KMS-11 (cell line): ENCODE measurements at regions not wholly inside any gene's neighbourhood (a gene's known extent, or its start where the extent isn't known, plus 50 kb on each side); places are given as distances from the start of the nearest gene placed in this dataset.
"Not testable (repeated sequence)": the region's sequence is repeated elsewhere in the genome, so short reads cannot be mapped to it uniquely, and the experiment has no call there.

Source experiments
- H2AFZ ChIP-seq: fragments of 200-600 bp; sonication (generic); 2 replicates; pipeline ENCODE4 v1.6.1; 2016; ENCODE audit warnings: antibody characterized with exemption, mixed run types, low read depth
- H3K27ac ChIP-seq: fragments of 200-600 bp; sonication (generic); 2 replicates; pipeline ENCODE4 v1.6.1; 2016; ENCODE audit warnings: mild to moderate bottlenecking, mixed run types
- H3K27me3 ChIP-seq: fragments of 200-600 bp; sonication (generic); 2 replicates; pipeline ENCODE4 v1.6.1; 2017; ENCODE audit warnings: mild to moderate bottlenecking, low read depth, mixed run types, moderate library complexity; ENCODE audit not compliant: insufficient read depth
- H3K36me3 ChIP-seq: fragments of 200-600 bp; sonication (generic); 2 replicates; pipeline ENCODE4 v1.6.1; 2017; ENCODE audit warnings: mild to moderate bottlenecking, mixed run types; ENCODE audit not compliant: insufficient read depth
- H3K4me1 ChIP-seq: fragments of 200-600 bp; sonication (generic); 2 replicates; pipeline ENCODE4 v1.6.1; 2016; ENCODE audit warnings: mild to moderate bottlenecking, low read depth, mixed run types; ENCODE audit not compliant: poor library complexity, severe bottlenecking
- H3K4me2 ChIP-seq: fragments of 200-600 bp; sonication (generic); 2 replicates; pipeline ENCODE4 v1.7.0; 2016; ENCODE audit warnings: mild to moderate bottlenecking, mixed run types
- H3K4me3 ChIP-seq: fragments of 200-600 bp; sonication (generic); IDR thresholded peaks from 2 replicates; pipeline ENCODE4 v1.6.1; 2017; ENCODE audit warnings: low read depth, low read length, mixed read lengths; ENCODE audit not compliant: insufficient read depth
- H3K79me2 ChIP-seq: fragments of 200-600 bp; sonication (generic); 2 replicates; pipeline ENCODE4 v1.6.1; 2016; ENCODE audit warnings: low read depth, mixed run types; ENCODE audit not compliant: insufficient read depth
- H3K9ac ChIP-seq: fragments of 200-600 bp; sonication (generic); 2 replicates; pipeline ENCODE4 v1.6.1; 2016; ENCODE audit warnings: mild to moderate bottlenecking, mixed run types
- H4K20me1 ChIP-seq: fragments of 200-600 bp; sonication (generic); 2 replicates; pipeline ENCODE4 v1.6.1; 2016; ENCODE audit warnings: mild to moderate bottlenecking, mixed run types; ENCODE audit not compliant: insufficient read depth
- CTCF ChIP-seq: fragments of 200-600 bp; sonication (generic); conservative IDR thresholded peaks from 2 replicates; pipeline ENCODE4 v1.6.1; 2017; ENCODE audit warnings: low read depth, mild to moderate bottlenecking, antibody characterized with exemption, low read length, moderate library complexity, mixed read lengths

DNA sequence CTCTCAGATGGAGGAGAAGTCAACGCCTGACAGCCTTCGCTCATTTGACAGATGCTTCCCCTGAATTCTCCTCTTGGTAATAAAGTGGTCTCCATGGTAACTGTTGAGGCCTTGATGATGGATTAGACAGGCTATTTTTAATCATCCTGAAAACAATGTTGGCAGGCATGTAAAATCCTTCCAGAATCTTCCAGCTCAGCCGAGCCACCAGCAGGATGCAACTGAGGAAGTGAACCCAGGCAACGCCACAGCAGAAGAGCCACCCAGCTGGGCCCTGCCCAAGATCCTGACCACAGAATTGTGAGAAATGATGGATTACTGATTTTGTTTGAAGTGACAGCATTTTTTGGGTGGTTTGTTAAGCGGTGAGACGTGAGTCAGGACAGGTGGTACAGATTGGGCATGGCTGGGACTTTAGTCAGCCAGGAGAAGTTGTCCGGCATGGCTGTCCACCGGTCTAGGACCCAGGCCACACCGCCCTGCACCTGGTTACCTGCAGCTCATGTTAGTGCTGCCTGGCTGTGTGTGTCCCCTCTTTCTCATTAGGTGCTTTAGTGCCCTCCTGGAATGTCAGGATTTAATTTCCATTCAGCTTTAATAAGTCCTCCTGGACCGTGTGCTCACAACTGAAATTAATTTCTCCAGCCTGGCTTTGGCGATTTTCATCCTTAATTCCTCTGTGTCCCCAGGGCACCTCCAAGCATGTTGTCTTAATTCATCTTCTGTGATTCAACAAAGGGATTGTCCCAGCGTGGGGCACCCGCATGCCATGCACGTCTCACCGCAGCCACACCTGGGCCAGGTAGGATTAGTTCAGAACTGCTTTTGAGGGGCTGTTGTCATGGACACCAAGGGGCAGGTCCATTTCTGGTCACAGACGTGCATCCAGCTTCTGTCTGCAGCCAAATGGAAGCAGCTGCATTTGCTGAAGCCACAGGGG, 280.4 kb downstream of the ADGRD1 start:
- not testable (repeated sequence) for H4K20me1 ChIP-seq, H3K9ac ChIP-seq, H3K27ac ChIP-seq, H3K36me3 ChIP-seq, H3K79me2 ChIP-seq, H3K4me3 ChIP-seq, H3K27me3 ChIP-seq, H2AFZ ChIP-seq, H3K4me1 ChIP-seq, H3K4me2 ChIP-seq

GRCh38 chr12:131234841-131235271, 281.1 kb downstream of the ADGRD1 start:
- not testable (repeated sequence) for H3K27ac ChIP-seq, H3K79me2 ChIP-seq, H3K4me1 ChIP-seq, H3K27me3 ChIP-seq, H2AFZ ChIP-seq, H3K4me3 ChIP-seq, H3K36me3 ChIP-seq, H3K4me2 ChIP-seq, H4K20me1 ChIP-seq, H3K9ac ChIP-seq

- Histone ChIP-seq H3K79me2 (no peaks in the 10 kb centered on the region), H3K27ac (no peak overlapping the region), H3K9ac (no peak overlapping the region), H4K20me1 (no peaks in the 10 kb centered on the region), H3K4me3 (no peak overlapping the region), H3K36me3 (no peaks in the 10 kb centered on the region), H2AFZ (no peak overlapping the region), H3K27me3 (no peaks in the 10 kb centered on the region), H3K4me2 (no peak overlapping the region), H3K4me1 (no peaks in the 10 kb centered on the region)
- TF ChIP-seq CTCF: no peak
These were observed 282.2 kb downstream of the ADGRD1 start for GRCh38 chr12:131235871-131236271.

DNA sequence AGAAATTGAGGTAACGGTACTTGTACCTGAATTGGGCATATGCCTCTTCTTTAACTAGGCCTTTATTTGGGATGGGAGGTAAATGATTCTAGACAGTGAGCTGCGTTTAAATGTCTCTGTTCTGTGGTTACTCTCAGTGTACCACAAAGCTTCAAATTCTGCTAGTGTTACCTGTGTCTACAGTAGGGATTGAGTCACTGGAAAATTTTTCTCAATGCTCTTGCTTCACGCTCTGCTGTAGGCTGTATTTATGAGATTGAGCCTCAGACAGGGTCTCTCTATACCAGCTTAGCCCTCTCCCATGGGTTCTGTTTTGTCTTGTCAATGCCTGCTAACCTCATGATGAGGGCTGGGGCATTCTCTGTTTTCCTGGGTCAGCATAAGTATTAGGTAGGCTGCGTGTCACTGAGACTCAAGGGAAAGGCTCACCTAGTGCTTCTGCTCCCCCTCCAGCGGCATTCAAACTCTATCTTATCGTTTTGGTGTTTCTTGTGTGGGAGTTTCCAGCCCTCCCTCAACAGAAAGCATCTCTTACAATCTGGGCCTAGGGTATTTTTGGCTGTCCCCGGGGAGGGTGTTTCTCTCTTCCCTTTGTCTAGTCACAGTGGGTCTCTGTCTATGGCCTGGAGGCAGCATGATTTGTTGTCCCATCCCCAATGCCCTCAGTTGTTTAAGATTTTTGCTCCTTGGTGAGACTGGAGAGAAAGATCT, 285.8 kb downstream of the ADGRD1 start:
- Histone ChIP-seq H3K36me3 (no peaks in the 10 kb centered on the region), H3K4me1 (no peaks in the 10 kb centered on the region), H3K27me3 (no peaks in the 10 kb centered on the region), H3K4me2 (no peak overlapping the region), H3K4me3 (no peak overlapping the region), H3K79me2 (no peaks in the 10 kb centered on the region), H4K20me1 (no peaks in the 10 kb centered on the region), H2AFZ (no peak overlapping the region), H3K9ac (no peak overlapping the region), H3K27ac (no peak overlapping the region)
- no peak for TF ChIP-seq CTCF

DNA sequence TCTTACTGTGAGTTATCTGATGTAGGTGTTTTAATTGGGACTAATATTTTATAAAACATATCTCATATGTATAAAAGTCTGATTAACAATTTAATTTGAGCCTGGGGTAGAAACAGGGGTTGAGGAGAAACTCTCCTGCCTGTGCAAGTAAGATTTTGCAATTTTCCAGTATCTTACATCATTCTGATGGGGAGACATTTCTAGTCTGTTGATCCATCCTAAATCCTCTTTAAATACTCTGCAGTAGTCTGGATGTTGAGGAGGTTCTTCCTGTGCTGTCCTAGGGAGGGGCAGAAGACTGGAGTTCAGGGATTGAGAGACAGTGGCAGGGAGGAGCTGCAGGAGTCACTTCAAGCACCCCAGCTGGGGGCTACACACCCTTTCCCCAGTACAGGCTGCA, 287.8 kb downstream of the ADGRD1 start:
- Histone ChIP-seq H3K4me1 (no peaks in the 10 kb centered on the region), H3K4me2 (no peak overlapping the region), H3K9ac (no peak overlapping the region), H3K27me3 (no peaks in the 10 kb centered on the region), H3K4me3 (no peak overlapping the region), H3K27ac (no peak overlapping the region), H2AFZ (no peak overlapping the region), H3K79me2 (no peaks in the 10 kb centered on the region), H4K20me1 (no peaks in the 10 kb centered on the region), H3K36me3 (no peaks in the 10 kb centered on the region)
- no peak for TF ChIP-seq CTCF
